ENCODE measurements at regions not wholly inside any gene's neighbourhood (a gene's known extent, or its start where the extent isn't known, plus 50 kb on each side); places are given as distances from the start of the nearest gene placed in this dataset.

- Mint-ChIP-seq H3K9me3 (ENCODE audit: unreplicated experiment) (no peaks in the 10 kb centered on the region), H3K36me3 (ENCODE audit: insufficient read depth, unreplicated experiment) (no peaks in the 10 kb centered on the region), H3K27ac (ENCODE audit: low read depth, unreplicated experiment) (no peak overlapping the region), H3K27me3 (ENCODE audit: insufficient read depth, unreplicated experiment) (peaks cover 52% of the 10 kb centered on the region), H3K4me1 (ENCODE audit: insufficient read depth, unreplicated experiment) (no peaks in the 10 kb centered on the region), H3K4me3 (ENCODE audit: unreplicated experiment) (no peak overlapping the region)
- TF ChIP-seq, protein P1, sequence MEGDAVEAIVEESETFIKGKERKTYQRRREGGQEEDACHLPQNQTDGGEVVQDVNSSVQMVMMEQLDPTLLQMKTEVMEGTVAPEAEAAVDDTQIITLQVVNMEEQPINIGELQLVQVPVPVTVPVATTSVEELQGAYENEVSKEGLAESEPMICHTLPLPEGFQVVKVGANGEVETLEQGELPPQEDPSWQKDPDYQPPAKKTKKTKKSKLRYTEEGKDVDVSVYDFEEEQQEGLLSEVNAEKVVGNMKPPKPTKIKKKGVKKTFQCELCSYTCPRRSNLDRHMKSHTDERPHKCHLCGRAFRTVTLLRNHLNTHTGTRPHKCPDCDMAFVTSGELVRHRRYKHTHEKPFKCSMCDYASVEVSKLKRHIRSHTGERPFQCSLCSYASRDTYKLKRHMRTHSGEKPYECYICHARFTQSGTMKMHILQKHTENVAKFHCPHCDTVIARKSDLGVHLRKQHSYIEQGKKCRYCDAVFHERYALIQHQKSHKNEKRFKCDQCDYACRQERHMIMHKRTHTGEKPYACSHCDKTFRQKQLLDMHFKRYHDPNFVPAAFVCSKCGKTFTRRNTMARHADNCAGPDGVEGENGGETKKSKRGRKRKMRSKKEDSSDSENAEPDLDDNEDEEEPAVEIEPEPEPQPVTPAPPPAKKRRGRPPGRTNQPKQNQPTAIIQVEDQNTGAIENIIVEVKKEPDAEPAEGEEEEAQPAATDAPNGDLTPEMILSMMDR (IDR thresholded peaks at IDR 0.05; ENCODE audit: unreplicated experiment) = no peak
- intact Hi-C loops (cut with micrococcal nuclease) = no loop called here
- ChIA-PET POLR2A (no interaction called here), CTCF (no interaction called here)
- no peak for DNase-seq (ENCODE audit: unreplicated experiment)
- no TSS peak for BruUV-seq (replicated peaks)
Measured at GRCh38 chr7:15863951-15864625, 177.6 kb upstream of the MEOX2 start.

- Mint-ChIP-seq H3K27ac (ENCODE audit: low read depth, unreplicated experiment) (no peak overlapping the region), H3K4me1 (ENCODE audit: insufficient read depth, unreplicated experiment) (no peaks in the 10 kb centered on the region), H3K36me3 (ENCODE audit: insufficient read depth, unreplicated experiment) (no peaks in the 10 kb centered on the region), H3K9me3 (ENCODE audit: unreplicated experiment) (no peaks in the 10 kb centered on the region), H3K4me3 (ENCODE audit: unreplicated experiment) (no peak overlapping the region), H3K27me3 (ENCODE audit: insufficient read depth, unreplicated experiment) (peaks cover 47% of the 10 kb centered on the region)
- no TSS peak for BruUV-seq (replicated peaks)
- ChIA-PET CTCF (no interaction called here), POLR2A (no interaction called here)
- TF ChIP-seq, protein P1 (IDR thresholded peaks at IDR 0.05; ENCODE audit: unreplicated experiment) = no peak
- intact Hi-C loops (cut with micrococcal nuclease) = no loop called here
- DNase-seq (ENCODE audit: unreplicated experiment) = no peak
Measured at GRCh38 chr7:15862781-15863165, 176.3 kb upstream of the MEOX2 start.

DNA sequence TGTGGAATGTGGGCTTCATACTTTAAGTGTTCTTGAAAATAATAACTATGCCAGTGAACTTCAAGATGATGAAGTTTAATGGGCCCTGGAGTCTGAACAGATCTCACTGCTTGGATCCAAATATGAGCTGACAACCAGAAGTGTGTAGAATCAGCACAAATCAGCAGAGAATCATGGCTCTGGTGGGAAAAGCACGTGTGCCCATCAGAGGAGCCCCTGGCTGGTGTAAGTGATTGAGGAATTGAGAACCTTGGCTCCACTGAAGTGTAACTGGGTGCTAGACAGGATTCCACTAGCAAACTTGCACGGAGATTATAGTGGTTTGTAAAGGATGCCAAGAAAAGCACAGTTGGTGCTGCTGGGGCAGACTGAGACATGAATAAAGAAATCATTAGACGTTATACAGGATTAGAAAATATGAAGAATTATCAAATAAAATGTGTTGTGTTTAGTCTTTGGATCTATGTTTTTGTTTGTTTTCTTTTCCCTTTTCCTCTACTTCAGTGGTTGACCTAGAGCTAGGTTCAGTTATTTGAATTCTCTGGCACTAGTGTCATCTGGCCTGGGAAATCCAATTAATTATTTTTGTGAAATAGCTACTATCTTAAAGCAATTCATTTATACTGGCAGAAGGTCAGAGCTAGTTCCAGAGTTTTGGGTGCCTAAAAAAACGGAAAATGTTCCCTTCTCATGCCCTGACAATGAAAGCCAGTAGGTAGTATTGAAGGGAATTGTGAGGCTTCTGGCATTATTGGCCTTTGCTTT, 175.7 kb upstream of the MEOX2 start:
- H3K4me1 Mint-ChIP-seq (ENCODE audit: insufficient read depth, unreplicated experiment) = no peaks in the 10 kb centered on the region
- no peak overlapping the region for H3K4me3 Mint-ChIP-seq (ENCODE audit: unreplicated experiment)
- ChIA-PET POLR2A (no interaction called here), CTCF (no interaction called here)
- intact Hi-C loops (cut with micrococcal nuclease) = no loop called here
- H3K27me3 Mint-ChIP-seq (ENCODE audit: insufficient read depth, unreplicated experiment) = peaks cover 52% of the 10 kb centered on the region
- DNase-seq (ENCODE audit: unreplicated experiment) = no peak
- H3K36me3 Mint-ChIP-seq (ENCODE audit: insufficient read depth, unreplicated experiment) = no peaks in the 10 kb centered on the region
- H3K9me3 Mint-ChIP-seq (ENCODE audit: unreplicated experiment) = no peaks in the 10 kb centered on the region
- no TSS peak for BruUV-seq (replicated peaks)
- no peak overlapping the region for H3K27ac Mint-ChIP-seq (ENCODE audit: low read depth, unreplicated experiment)
- TF ChIP-seq, protein P1 (IDR thresholded peaks at IDR 0.05; ENCODE audit: unreplicated experiment) = no peak

DNA sequence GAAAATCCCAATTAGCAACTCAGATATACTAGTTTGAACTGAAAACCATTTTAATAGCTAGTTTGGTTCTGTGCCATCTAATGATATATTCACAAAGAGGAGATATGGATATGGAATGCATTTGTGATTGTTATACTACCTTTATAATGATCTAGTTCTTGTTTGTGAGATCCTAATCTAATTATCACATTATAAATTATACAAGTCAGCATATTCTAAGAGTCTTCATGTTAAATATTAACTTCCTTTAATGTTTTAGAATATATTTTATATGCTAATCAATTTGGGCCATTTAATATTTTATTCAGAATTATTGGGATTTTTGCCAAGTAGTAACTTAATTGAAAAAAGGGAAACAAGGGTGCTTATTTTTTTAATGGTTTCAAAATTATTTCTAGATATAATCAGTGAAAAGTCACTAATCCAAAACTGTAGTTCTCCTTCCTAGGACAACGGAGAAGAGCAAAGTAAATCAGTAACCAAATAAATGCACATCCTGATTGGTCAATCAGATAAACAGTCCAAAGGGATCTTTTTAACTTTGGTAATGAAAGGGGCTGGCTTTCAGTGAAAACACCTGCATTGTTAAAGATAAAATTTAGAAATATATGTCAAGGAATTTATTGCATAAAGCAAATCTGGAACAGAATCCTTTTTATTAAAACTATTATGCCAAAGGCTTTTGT, 173.9 kb upstream of the MEOX2 start:
- POLR2A ChIA-PET = no interaction called here
- intact Hi-C loops (cut with micrococcal nuclease) = no loop called here
- H3K27me3 Mint-ChIP-seq (ENCODE audit: insufficient read depth, unreplicated experiment) = peaks cover 52% of the 10 kb centered on the region
- CTCF ChIA-PET = interaction anchor here (0.6 kb wide), 1 partner anchor 508 kb away, joined by 3 read pairs; no protein-coding TSS in a partner anchor
- no peaks in the 10 kb centered on the region for H3K36me3 Mint-ChIP-seq (ENCODE audit: insufficient read depth, unreplicated experiment)
- no peak overlapping the region for H3K4me3 Mint-ChIP-seq (ENCODE audit: unreplicated experiment)
- H3K9me3 Mint-ChIP-seq (ENCODE audit: unreplicated experiment) = no peaks in the 10 kb centered on the region
- H3K27ac Mint-ChIP-seq (ENCODE audit: low read depth, unreplicated experiment) = no peak overlapping the region
- DNase-seq (ENCODE audit: unreplicated experiment) = no peak
- no peaks in the 10 kb centered on the region for H3K4me1 Mint-ChIP-seq (ENCODE audit: insufficient read depth, unreplicated experiment)
- TF ChIP-seq, protein P1 (IDR thresholded peaks at IDR 0.05; ENCODE audit: unreplicated experiment) = no peak
- BruUV-seq (replicated peaks) = no TSS peak
